SK-N-SH treated with all-trans-retinoic acid at 6 μM for 48 hours (cell line): ENCODE measurements at regions not wholly inside any gene's neighbourhood (a gene's known extent, or its start where the extent isn't known, plus 50 kb on each side); places are given as distances from the start of the nearest gene placed in this dataset.

ENCODE experiments used
- CSDC2 ChIP-seq: fragments of 250-450 bp; sonication (Bioruptor Pico); IDR thresholded peaks from 2 replicates; pipeline ENCODE4 v1.5.0; 2020; ENCODE audit warnings: mild to moderate bottlenecking, moderate library complexity
- ISL1 ChIP-seq: fragments of 250-450 bp; sonication (Bioruptor Pico); IDR thresholded peaks from 2 replicates; pipeline ENCODE4 v2.1.2; 2022; ENCODE audit warnings: mild to moderate bottlenecking, moderate library complexity
- SNAI2 ChIP-seq: fragments of 250-450 bp; sonication (Bioruptor Pico); IDR thresholded peaks from 2 replicates; pipeline ENCODE4 v1.5.0; 2020; ENCODE audit warnings: mild to moderate bottlenecking, moderate library complexity
- TCF4 ChIP-seq: fragments of 250-450 bp; sonication (Bioruptor Pico); IDR thresholded peaks from 2 replicates; pipeline ENCODE4 v1.8.0; 2021; ENCODE audit warnings: mild to moderate bottlenecking, moderate library complexity, borderline replicate concordance
- TOX ChIP-seq: fragments of 250-450 bp; sonication (Bioruptor Pico); IDR thresholded peaks from 2 replicates; pipeline ENCODE4 v1.8.0; 2021; ENCODE audit warnings: mild to moderate bottlenecking, moderate library complexity, borderline replicate concordance
- ZFP30 ChIP-seq: fragments of 450-650 bp; formaldehyde crosslinking; IDR thresholded peaks from 2 replicates; pipeline ENCODE4 v1.5.0; 2022; ENCODE audit warnings: mild to moderate bottlenecking, moderate library complexity
- TF ChIP-seq, protein P1 (sequence below): fragments of 250-450 bp; sonication (Bioruptor Pico); IDR thresholded peaks from 2 replicates; pipeline ENCODE4 v1.8.0; 2020; ENCODE audit warnings: mild to moderate bottlenecking, moderate library complexity, borderline replicate concordance
- TF ChIP-seq, protein P2 (sequence below): fragments of 250-450 bp; sonication (Bioruptor Pico); IDR thresholded peaks from 2 replicates; pipeline ENCODE4 v1.5.1; 2020; ENCODE audit warnings: low read depth, mild to moderate bottlenecking, moderate library complexity

DNA sequence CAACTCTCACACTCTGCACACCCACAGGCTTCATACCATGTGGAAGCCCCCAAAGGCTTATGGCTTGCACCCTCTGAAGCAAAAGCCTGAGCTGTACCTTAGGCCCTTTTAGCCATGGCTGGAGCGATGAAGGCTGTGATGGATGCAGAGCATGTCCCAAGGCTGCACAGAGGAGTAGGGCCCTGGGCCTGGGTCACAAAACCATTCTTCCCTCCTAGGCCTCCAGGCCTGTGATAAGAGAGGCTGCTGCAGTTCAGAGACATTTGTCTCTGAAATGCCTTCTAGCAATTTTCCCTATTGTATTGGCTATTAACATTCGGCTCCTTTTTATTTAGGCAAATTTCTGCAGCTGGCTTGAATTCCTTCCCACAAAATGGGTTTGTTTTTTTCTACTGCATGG lies 1707.7 kb downstream of the MRPL39 start:
- TF ChIP-seq SNAI2 (CRISPR knock-in tag) (no peak), ISL1 (CRISPR knock-in tag) (no peak), TOX (CRISPR knock-in tag) (no peak), CSDC2 (CRISPR knock-in tag) (no peak), TCF4 (CRISPR knock-in tag) (no peak), ZFP30 (no peak)
- TF ChIP-seq, protein P1, sequence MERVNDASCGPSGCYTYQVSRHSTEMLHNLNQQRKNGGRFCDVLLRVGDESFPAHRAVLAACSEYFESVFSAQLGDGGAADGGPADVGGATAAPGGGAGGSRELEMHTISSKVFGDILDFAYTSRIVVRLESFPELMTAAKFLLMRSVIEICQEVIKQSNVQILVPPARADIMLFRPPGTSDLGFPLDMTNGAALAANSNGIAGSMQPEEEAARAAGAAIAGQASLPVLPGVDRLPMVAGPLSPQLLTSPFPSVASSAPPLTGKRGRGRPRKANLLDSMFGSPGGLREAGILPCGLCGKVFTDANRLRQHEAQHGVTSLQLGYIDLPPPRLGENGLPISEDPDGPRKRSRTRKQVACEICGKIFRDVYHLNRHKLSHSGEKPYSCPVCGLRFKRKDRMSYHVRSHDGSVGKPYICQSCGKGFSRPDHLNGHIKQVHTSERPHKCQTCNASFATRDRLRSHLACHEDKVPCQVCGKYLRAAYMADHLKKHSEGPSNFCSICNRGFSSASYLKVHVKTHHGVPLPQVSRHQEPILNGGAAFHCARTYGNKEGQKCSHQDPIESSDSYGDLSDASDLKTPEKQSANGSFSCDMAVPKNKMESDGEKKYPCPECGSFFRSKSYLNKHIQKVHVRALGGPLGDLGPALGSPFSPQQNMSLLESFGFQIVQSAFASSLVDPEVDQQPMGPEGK, result no peak
- TF ChIP-seq, protein P2, sequence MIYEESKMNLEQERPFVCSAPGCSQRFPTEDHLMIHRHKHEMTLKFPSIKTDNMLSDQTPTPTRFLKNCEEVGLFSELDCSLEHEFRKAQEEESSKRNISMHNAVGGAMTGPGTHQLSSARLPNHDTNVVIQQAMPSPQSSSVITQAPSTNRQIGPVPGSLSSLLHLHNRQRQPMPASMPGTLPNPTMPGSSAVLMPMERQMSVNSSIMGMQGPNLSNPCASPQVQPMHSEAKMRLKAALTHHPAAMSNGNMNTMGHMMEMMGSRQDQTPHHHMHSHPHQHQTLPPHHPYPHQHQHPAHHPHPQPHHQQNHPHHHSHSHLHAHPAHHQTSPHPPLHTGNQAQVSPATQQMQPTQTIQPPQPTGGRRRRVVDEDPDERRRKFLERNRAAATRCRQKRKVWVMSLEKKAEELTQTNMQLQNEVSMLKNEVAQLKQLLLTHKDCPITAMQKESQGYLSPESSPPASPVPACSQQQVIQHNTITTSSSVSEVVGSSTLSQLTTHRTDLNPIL, result no peak
